ENCODE measurements at regions not wholly inside any gene's neighbourhood (a gene's known extent, or its start where the extent isn't known, plus 50 kb on each side); places are given as distances from the start of the nearest gene placed in this dataset.

DNA sequence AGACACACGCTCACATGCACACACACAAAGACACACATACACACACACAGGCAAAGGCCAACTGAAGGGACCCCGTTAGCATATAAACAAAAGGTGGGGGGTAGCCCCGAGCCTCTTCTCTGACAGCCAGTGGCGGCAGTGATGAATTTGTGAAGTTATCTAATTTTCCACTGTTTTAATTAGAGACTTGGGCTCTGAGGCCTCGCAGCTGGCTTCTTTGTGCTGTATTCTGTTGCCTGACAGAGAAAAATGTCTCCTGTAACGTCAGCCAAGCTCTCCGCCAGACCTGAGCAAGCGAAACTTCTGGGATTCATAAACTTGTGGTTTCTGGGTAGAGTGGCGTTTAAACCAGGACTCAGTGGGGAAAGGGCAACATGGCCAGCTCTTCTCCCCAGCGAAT is 113.9 kb upstream of the FOXF1 start:
- POLR2A ChIA-PET: interaction anchor here (1.0 kb wide), 1 partner anchor 157 kb away, joined by 3 read pairs; no protein-coding TSS in a partner anchor
- TF ChIP-seq SUZ12 (IDR thresholded peaks at IDR 0.05) (no peak), FOXA1 (IDR thresholded peaks at IDR 0.05) (no peak), ARNT (IDR thresholded peaks at IDR 0.05) (no peak)
- no peak for DNase-seq (ENCODE audit: extremely low spot score)
- CTCF ChIA-PET: no interaction called here

GRCh38 chr16:86396901-86397311 is 113.4 kb upstream of the FOXF1 start:
- TF ChIP-seq ZNF384 (IDR thresholded peaks at IDR 0.05): no peak
- TF ChIP-seq ARNT (IDR thresholded peaks at IDR 0.05): no peak
- TF ChIP-seq BHLHE40 (IDR thresholded peaks at IDR 0.05; ENCODE audit: borderline replicate concordance): no peak
- no peak for TF ChIP-seq LEF1 (IDR thresholded peaks at IDR 0.05; ENCODE audit: borderline replicate concordance)
- ChIA-PET POLR2A (no interaction called here), CTCF (no interaction called here)
- DNase-seq (ENCODE audit: extremely low spot score): no peak

GRCh38 chr16:86398201-86398600 is 112.1 kb upstream of the FOXF1 start:
- no peak for DNase-seq (ENCODE audit: extremely low spot score)
- POLR2A ChIA-PET: no interaction called here
- TF ChIP-seq SP1 (IDR thresholded peaks at IDR 0.05): no peak
- no peak for TF ChIP-seq NFRKB (IDR thresholded peaks at IDR 0.05)
- no peak for TF ChIP-seq ARNT (IDR thresholded peaks at IDR 0.05)
- no peak for TF ChIP-seq ELF4 (IDR thresholded peaks at IDR 0.05)
- no peak for TF ChIP-seq CTBP1 (IDR thresholded peaks at IDR 0.05; ENCODE audit: borderline replicate concordance)
- no peak for TF ChIP-seq BHLHE40 (IDR thresholded peaks at IDR 0.05; ENCODE audit: borderline replicate concordance)
- no peak for TF ChIP-seq FOXA1 (IDR thresholded peaks at IDR 0.05)
- TF ChIP-seq PKNOX1 (IDR thresholded peaks at IDR 0.05): no peak
- CTCF ChIA-PET: no interaction called here

DNA sequence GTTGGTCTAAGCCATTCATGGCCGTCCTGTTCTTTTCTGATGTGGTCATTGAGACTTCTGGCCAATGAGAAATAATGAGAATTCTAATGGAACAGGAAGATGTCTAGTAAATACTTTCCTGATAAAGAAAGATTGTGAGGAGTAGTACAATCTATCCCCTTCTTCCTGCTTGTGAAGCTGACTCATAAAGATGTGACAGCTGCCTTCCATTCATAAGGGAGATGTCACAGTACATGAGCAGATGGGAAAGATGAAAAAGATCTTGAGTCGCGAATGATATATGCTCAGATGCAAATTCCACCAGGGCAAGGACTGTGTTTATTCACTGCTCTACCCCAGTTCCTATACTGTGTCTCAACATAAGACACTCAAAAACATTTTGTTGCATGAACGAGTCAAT is 111.7 kb upstream of the FOXF1 start:
- TF ChIP-seq ELF4 (IDR thresholded peaks at IDR 0.05): no peak
- no peak for TF ChIP-seq ARNT (IDR thresholded peaks at IDR 0.05)
- TF ChIP-seq SP1 (IDR thresholded peaks at IDR 0.05): no peak
- no peak for TF ChIP-seq FOXK2 (IDR thresholded peaks at IDR 0.05)
- no peak for TF ChIP-seq NFRKB (IDR thresholded peaks at IDR 0.05)

DNA sequence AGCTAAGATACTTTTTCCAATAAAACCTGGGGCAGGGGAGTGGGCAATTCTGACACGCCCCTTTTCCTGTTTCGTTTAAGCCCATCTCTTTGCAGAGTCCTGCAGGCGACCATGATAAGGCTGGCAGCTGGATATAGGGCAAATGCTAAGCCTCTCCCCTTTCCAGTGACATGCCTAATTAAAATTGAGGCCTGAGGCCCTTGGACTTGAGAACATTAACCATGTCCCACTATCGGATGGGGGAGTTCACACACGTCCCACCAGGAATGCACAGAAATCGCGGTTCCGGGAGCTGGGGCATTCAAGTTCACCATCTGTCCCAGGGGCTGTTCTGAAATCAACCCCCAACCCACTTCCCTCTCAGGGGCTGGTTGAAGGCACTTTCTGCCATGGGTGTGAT is 109.2 kb upstream of the FOXF1 start:
- ChIA-PET CTCF (no interaction called here), POLR2A (interaction anchor here (0.6 kb wide), 1 partner anchor 85 kb away, joined by 3 read pairs; no protein-coding TSS in a partner anchor)
- TF ChIP-seq CTBP1 (IDR thresholded peaks at IDR 0.05; ENCODE audit: borderline replicate concordance): no peak
- TF ChIP-seq SP1 (IDR thresholded peaks at IDR 0.05): no peak
- TF ChIP-seq ELF4 (IDR thresholded peaks at IDR 0.05): no peak
- no peak for TF ChIP-seq NFRKB (IDR thresholded peaks at IDR 0.05)
- no peak for DNase-seq (ENCODE audit: extremely low spot score)

More for the DNA sequence above, 111.7 kb upstream of the FOXF1 start:
- DNase-seq (ENCODE audit: extremely low spot score): no peak
- CTCF ChIA-PET: no interaction called here
- POLR2A ChIA-PET: no interaction called here

- CTCF ChIA-PET: no interaction called here
- no peak for DNase-seq (ENCODE audit: extremely low spot score)
- TF ChIP-seq PKNOX1 (IDR thresholded peaks at IDR 0.05): no peak
- no peak for TF ChIP-seq BHLHE40 (IDR thresholded peaks at IDR 0.05; ENCODE audit: borderline replicate concordance)
- no peak for TF ChIP-seq CTBP1 (IDR thresholded peaks at IDR 0.05; ENCODE audit: borderline replicate concordance)
- no peak for TF ChIP-seq SP1 (IDR thresholded peaks at IDR 0.05)
- TF ChIP-seq FOXK2 (IDR thresholded peaks at IDR 0.05): no peak
- no peak for TF ChIP-seq ARNT (IDR thresholded peaks at IDR 0.05)
- TF ChIP-seq ZNF384 (IDR thresholded peaks at IDR 0.05): no peak
Measured at GRCh38 chr16:86403085-86403484, 107.2 kb upstream of the FOXF1 start.

GRCh38 chr16:86403541-86404163 is 106.7 kb upstream of the FOXF1 start:
- no peak for DNase-seq (ENCODE audit: extremely low spot score)
- TF ChIP-seq PKNOX1 (IDR thresholded peaks at IDR 0.05) (no peak), LEF1 (IDR thresholded peaks at IDR 0.05; ENCODE audit: borderline replicate concordance) (no peak), CTBP1 (IDR thresholded peaks at IDR 0.05; ENCODE audit: borderline replicate concordance) (no peak), ARNT (IDR thresholded peaks at IDR 0.05) (no peak), SP1 (IDR thresholded peaks at IDR 0.05) (no peak), NFRKB (IDR thresholded peaks at IDR 0.05) (no peak), FOXK2 (IDR thresholded peaks at IDR 0.05) (no peak), ELF4 (IDR thresholded peaks at IDR 0.05) (no peak), SUZ12 (IDR thresholded peaks at IDR 0.05) (no peak), FOXA1 (IDR thresholded peaks at IDR 0.05) (no peak), FOXM1 (IDR thresholded peaks at IDR 0.05; ENCODE audit: borderline replicate concordance) (no peak)
- POLR2A ChIA-PET: no interaction called here
- CTCF ChIA-PET: no interaction called here

More at GRCh38 chr16:86403085-86403484, 107.2 kb upstream of the FOXF1 start:
- POLR2A ChIA-PET: no interaction called here

DNA sequence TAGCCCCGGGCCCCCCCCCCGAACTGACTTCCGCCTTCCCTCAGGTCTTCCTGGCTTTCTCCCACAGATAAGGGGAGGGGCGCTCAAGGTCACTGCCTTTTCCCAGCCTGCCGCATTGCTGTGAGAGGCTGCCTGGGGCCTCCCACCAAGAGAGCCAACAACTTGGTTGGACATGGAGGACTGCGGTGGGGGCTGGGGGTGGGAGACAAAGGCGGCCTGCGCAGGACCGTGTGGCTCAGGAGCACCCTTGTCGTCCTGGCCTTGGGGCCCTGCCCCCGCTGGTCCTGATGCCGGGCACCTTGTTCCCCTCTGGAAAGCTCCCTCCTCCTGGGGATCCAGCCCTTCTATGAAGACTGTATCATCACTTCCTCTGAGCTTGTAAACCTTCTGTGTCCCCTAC is 105.6 kb upstream of the FOXF1 start:
- TF ChIP-seq CTBP1 (IDR thresholded peaks at IDR 0.05; ENCODE audit: borderline replicate concordance) (no peak), BHLHE40 (IDR thresholded peaks at IDR 0.05; ENCODE audit: borderline replicate concordance) (no peak), L3MBTL2 (conservative IDR thresholded peaks at IDR 0.05) (no peak), HDGF (IDR thresholded peaks at IDR 0.05; ENCODE audit: borderline replicate concordance) (no peak), ARNT (IDR thresholded peaks at IDR 0.05) (no peak)
- no peak for DNase-seq (ENCODE audit: extremely low spot score)
- POLR2A ChIA-PET: no interaction called here
- CTCF ChIA-PET: no interaction called here
